SU-DHL-6 (cell line): ENCODE measurements at regions not wholly inside any gene's neighbourhood (a gene's known extent, or its start where the extent isn't known, plus 50 kb on each side); places are given as distances from the start of the nearest gene placed in this dataset.

Experiments
- H2AFZ ChIP-seq: fragments of 200-600 bp; sonication (generic); 2 replicates; pipeline ENCODE4 v1.6.1; 2014; ENCODE audit warnings: low read depth, mild to moderate bottlenecking, moderate library complexity, mixed read lengths, antibody characterized with exemption, low read length; ENCODE audit not compliant: severe bottlenecking
- H3F3A ChIP-seq: fragments of 200-600 bp; shearing (Covaris generic); 2 replicates; pipeline ENCODE4 v1.6.0; 2016; ENCODE audit warnings: antibody characterized with exemption, mild to moderate bottlenecking; ENCODE audit not compliant: insufficient read depth
- H3K27ac ChIP-seq: fragments of 200-600 bp; sonication (generic); 2 replicates; pipeline ENCODE4 v1.5.1; 2016; ENCODE audit warnings: low read depth, mild to moderate bottlenecking, low read length, moderate library complexity, mixed read lengths
- H3K27me3 ChIP-seq: fragments of 200-600 bp; sonication (generic), shearing (Covaris generic); 2 replicates; pipeline ENCODE4 v1.6.0; 2014; ENCODE audit warnings: mild to moderate bottlenecking, low read length
- H3K36me3 ChIP-seq: fragments of 200-600 bp; sonication (generic); 2 replicates; pipeline ENCODE4 v1.6.1; 2014; ENCODE audit warnings: mild to moderate bottlenecking, low read length, mixed read lengths
- H3K4me2 ChIP-seq: fragments of 300-600, 200-600 bp; shearing (Covaris generic), sonication (generic); 2 replicates; pipeline ENCODE4 v1.6.0; 2014; ENCODE audit warnings: low read length, low read depth, mild to moderate bottlenecking; ENCODE audit not compliant: poor library complexity, severe bottlenecking
- H3K4me3 ChIP-seq: fragments of 200-600 bp; sonication (generic); 2 replicates; pipeline ENCODE4 v1.5.1; 2014; ENCODE audit warnings: antibody characterized with exemption, low read length, mild to moderate bottlenecking, mixed read lengths; ENCODE audit not compliant: insufficient read depth, poor library complexity, severe bottlenecking
- H3K79me2 ChIP-seq: fragments of 200-600 bp; sonication (generic); 2 replicates; pipeline ENCODE4 v1.6.1; 2014; ENCODE audit warnings: mild to moderate bottlenecking, low read length, moderate library complexity; ENCODE audit not compliant: insufficient read depth
- H3K9ac ChIP-seq: fragments of 200-600 bp; sonication (generic); 2 replicates; pipeline ENCODE4 v1.7.0; 2014; ENCODE audit warnings: mild to moderate bottlenecking, low read length
- H3K9me2 ChIP-seq: fragments of 200-600 bp; sonication (generic); replicated peaks from 2 replicates; pipeline ENCODE4 v1.6.1; 2014; ENCODE audit warnings: low read length; ENCODE audit not compliant: insufficient read depth
- H3K9me3 ChIP-seq: fragments of 200-600 bp; sonication (generic); 2 replicates; pipeline ENCODE4 v1.6.1; 2014; ENCODE audit warnings: low read length, mixed read lengths; ENCODE audit not compliant: insufficient read depth
- H4K20me1 ChIP-seq: fragments of 200-600 bp; sonication (generic); 2 replicates; pipeline ENCODE4 v1.6.1; 2014; ENCODE audit warnings: low read depth, mild to moderate bottlenecking, antibody characterized with exemption, low read length, moderate library complexity, mixed read lengths
- CTCF ChIP-seq: fragments of 200-600 bp; sonication (generic); IDR thresholded peaks from one replicate; pipeline ENCODE4 v1.5.1; 2017; ENCODE audit warnings: antibody characterized with exemption, mild to moderate bottlenecking, low read length, moderate library complexity; ENCODE audit not compliant: insufficient read depth, poor library complexity, severe bottlenecking
- EZH2phosphoT487 ChIP-seq: fragments of 200-600 bp; sonication (generic), shearing (Covaris generic); conservative IDR thresholded peaks from 2 replicates; pipeline ENCODE4 v1.6.1; 2018; ENCODE audit warnings: mild to moderate bottlenecking, antibody characterized with exemption, low read length, moderate library complexity, mixed read lengths

GRCh38 chr4:45043911-45044310 lies 317.6 kb upstream of the GNPDA2 start:
- Histone ChIP-seq H3K9me2 (no peaks in the 10 kb centered on the region), H2AFZ (no peak overlapping the region), H3F3A (no peaks in the 10 kb centered on the region), H3K27me3 (no peaks in the 10 kb centered on the region), H3K4me3 (no peak overlapping the region), H3K79me2 (no peaks in the 10 kb centered on the region), H3K4me2 (no peak overlapping the region), H3K36me3 (no peaks in the 10 kb centered on the region), H3K9ac (no peak overlapping the region), H3K9me3 (no peaks in the 10 kb centered on the region), H4K20me1 (no peaks in the 10 kb centered on the region), H3K27ac (no peak overlapping the region)
- TF ChIP-seq CTCF (no peak), EZH2phosphoT487 (no peak)

GRCh38 chr4:45036677-45037076 lies 310.3 kb upstream of the GNPDA2 start:
- no peaks in the 10 kb centered on the region for H3F3A ChIP-seq
- no peak for TF ChIP-seq CTCF
- TF ChIP-seq EZH2phosphoT487, result no peak
- no peaks in the 10 kb centered on the region for H3K27me3 ChIP-seq
- H3K9me3 ChIP-seq, result no peaks in the 10 kb centered on the region
- no peak overlapping the region for H3K4me2 ChIP-seq
- no peaks in the 10 kb centered on the region for H3K79me2 ChIP-seq
- no peak overlapping the region for H2AFZ ChIP-seq
- no peaks in the 10 kb centered on the region for H3K36me3 ChIP-seq
- no peak overlapping the region for H3K9ac ChIP-seq
- no peak overlapping the region for H3K27ac ChIP-seq
- no peaks in the 10 kb centered on the region for H3K9me2 ChIP-seq
- H4K20me1 ChIP-seq, result no peaks in the 10 kb centered on the region
- H3K4me3 ChIP-seq, result no peak overlapping the region

- H3K79me2 ChIP-seq, result no peaks in the 10 kb centered on the region
- no peak overlapping the region for H3K9ac ChIP-seq
- H4K20me1 ChIP-seq, result no peaks in the 10 kb centered on the region
- H3K9me3 ChIP-seq, result no peaks in the 10 kb centered on the region
- H2AFZ ChIP-seq, result no peak overlapping the region
- no peak overlapping the region for H3K4me3 ChIP-seq
- H3K27me3 ChIP-seq, result no peaks in the 10 kb centered on the region
- TF ChIP-seq EZH2phosphoT487 (no peak), CTCF (no peak)
- no peaks in the 10 kb centered on the region for H3K36me3 ChIP-seq
- no peak overlapping the region for H3K4me2 ChIP-seq
- H3F3A ChIP-seq, result no peaks in the 10 kb centered on the region
- no peaks in the 10 kb centered on the region for H3K9me2 ChIP-seq
- no peak overlapping the region for H3K27ac ChIP-seq
Observed at GRCh38 chr4:45033676-45034419, 307.5 kb upstream of the GNPDA2 start.
